Omental fat pad (tissue), 3 donors: ENCODE measurements at regions not wholly inside any gene's neighbourhood (a gene's known extent, or its start where the extent isn't known, plus 50 kb on each side); places are given as distances from the start of the nearest gene placed in this dataset.

Experiments used
- ATAC-seq: fragments of 150-250 bp; one replicate; pipeline ENCODE4 v1.9.1; 2016; ENCODE audit warnings: mild to moderate bottlenecking, moderate library complexity; ENCODE audit not compliant: low FRiP score
- DNase-seq: peaks from one replicate; pipeline ENCODE4 v3.0.0-alpha.2; 2019; ENCODE audit warnings: low spot score
- TF ChIP-seq, protein P1 (sequence below), 3 donors: fragments of 450-650 bp; IDR thresholded peaks; one replicate each; pipeline ENCODE4 v1.5.1; 2016 to 2017; ENCODE audit warnings: antibody characterized with exemption in 3 of 3, mild to moderate bottlenecking in 3 of 3, moderate library complexity in 2 of 3

DNA sequence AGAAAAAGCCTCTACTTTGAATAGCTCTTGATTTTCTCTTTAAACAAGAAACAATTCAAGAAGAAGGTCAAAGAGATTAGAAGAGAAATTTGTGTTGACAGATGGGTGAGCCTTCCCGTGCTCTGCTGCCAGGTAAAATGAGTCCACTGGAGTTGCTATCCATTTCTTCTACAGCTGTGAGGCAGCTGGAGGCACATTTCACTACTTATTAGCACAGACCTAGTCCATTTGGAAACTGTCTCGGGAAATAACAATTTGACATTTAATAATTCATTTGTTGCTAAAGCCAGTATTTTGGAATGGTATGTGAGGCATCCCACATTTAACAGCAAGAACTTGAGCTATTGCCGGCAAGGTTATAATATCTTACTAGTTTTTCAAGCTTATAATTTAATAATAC, 396.8 kb upstream of the GRIA3 start:
- ATAC-seq (no peak), DNase-seq (no peak)
- TF ChIP-seq, protein P1, sequence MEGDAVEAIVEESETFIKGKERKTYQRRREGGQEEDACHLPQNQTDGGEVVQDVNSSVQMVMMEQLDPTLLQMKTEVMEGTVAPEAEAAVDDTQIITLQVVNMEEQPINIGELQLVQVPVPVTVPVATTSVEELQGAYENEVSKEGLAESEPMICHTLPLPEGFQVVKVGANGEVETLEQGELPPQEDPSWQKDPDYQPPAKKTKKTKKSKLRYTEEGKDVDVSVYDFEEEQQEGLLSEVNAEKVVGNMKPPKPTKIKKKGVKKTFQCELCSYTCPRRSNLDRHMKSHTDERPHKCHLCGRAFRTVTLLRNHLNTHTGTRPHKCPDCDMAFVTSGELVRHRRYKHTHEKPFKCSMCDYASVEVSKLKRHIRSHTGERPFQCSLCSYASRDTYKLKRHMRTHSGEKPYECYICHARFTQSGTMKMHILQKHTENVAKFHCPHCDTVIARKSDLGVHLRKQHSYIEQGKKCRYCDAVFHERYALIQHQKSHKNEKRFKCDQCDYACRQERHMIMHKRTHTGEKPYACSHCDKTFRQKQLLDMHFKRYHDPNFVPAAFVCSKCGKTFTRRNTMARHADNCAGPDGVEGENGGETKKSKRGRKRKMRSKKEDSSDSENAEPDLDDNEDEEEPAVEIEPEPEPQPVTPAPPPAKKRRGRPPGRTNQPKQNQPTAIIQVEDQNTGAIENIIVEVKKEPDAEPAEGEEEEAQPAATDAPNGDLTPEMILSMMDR (IDR thresholded peaks at IDR 0.05), result no peak

DNA sequence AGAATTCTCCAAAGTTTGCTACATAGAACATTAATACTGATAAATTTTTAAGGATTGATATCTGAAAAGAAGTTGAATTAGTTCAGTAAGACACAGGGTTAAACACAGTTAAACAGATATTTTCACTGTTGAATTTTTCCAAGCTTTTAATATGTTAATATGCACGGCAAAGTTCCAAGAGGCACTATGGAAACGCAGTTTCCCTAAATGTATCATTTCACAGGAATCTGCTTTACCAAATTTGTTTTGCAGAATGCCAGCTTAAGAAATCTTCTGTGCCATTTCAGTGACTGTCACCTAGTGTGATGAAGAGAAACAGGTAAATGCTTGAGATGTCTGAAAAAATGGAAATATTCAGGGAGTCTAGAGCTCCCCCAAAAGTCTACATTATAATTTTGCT, 395.9 kb upstream of the GRIA3 start:
- TF ChIP-seq, protein P1 (IDR thresholded peaks at IDR 0.05), result no peak
- ATAC-seq (no peak), DNase-seq (no peak)

DNA sequence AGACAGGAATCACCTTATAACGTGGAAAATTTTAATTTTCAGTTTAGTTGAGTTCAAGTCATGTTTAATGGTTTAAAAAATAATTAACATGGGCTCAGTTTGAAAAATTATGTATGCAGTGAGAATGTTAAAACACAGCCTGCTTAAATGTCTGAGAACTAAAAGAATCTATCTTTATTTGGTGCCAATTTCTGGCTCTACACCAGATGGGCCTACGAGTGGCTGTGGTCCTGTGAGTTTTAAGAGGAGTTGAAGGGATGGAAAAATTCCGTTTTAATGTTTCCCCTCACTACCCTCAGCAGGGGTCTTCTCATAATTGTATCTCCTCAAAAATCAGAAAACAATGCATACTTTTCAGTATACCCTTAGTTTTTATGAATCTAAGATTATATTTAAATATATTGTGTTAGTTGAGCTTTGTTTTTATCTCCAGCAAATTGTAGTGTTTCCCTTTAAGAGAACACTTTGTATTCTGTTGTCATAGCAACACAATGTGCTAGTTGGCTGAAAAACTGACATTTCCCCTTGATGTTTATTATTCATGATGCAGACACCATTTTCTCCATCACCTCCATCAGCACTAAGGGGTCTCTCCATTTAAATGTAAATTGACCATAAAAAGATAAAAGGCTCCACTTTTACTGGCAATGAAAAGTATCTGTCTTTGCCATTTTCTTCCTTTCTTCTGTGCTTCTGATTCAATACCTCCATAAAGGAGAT, 393.5 kb upstream of the GRIA3 start:
- TF ChIP-seq, protein P1 (IDR thresholded peaks at IDR 0.05), result no peak
- no peak for ATAC-seq

DNA sequence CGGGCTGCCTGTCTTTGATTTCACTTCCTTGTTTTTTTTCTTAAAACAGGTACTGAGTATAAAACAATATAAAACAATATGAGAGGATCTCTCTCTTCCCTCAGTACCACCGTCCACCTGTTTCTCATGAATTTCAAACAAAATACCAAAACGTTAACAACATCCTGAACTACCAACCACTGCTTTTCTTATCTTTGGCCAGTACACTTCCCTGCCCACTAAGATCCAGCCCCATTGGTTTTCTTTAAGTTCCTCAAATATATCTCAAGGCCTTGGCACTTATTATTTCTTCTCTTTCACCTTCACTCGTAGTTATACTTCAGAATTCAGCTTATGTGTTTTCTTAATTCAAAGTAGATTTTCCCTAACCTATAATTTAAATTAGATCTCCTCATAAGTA, 370.2 kb upstream of the GRIA3 start:
- TF ChIP-seq, protein P1 (IDR thresholded peaks at IDR 0.05), result no peak
- no peak for ATAC-seq
- DNase-seq, result no peak

More for the DNA sequence above, 393.5 kb upstream of the GRIA3 start:
- DNase-seq, result no peak

DNA sequence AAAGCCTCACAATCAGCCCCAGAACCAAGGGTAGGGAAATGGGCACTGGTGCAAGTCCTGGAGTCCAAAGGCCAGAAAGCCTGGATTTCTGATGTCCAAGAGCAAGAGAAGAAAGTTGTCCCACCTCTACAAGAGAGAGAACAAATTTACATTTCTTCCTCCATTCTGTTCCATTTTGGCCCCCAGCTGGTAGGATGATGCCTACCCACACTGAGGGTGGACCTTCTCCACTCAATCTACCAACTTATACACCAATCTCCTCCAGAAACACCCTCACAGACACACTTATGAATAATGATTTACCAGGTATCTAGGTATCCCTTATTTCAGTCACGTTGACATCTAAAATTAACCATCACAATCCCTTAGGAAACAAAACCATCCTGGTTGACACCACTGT, 367.8 kb upstream of the GRIA3 start:
- TF ChIP-seq, protein P1 (IDR thresholded peaks at IDR 0.05), result no peak
- ATAC-seq (no peak), DNase-seq (no peak)

DNA sequence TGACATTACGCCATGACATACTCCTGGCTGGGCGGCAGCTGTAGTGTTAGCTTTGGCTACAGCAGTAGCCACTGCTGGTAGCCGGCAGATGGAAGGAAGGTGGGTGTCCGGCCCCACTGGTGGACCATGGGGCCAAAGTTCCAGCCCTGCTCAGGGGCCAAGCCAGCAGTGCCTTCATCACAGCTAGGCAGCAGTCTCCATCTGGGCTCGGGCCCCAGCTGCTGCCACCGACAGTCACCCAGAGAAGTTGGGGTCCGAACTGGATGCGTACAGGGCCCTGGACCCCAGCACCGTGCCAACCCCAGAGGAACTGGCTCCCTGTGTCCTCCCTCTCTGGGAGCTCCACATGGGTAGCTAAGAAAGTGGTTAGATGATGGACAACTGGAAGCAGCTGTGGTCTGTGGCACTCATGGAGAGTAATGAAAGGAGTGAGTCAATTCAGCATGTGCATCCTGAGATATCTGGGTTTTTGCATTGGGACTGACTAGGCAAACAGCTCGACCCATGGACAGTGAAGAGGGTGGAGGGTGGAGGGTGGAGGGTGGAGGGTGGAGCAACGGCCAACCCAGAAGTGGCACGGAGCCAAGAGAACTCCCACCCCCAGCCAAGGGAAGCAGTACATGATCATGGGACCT, 366.6 kb upstream of the GRIA3 start:
- ATAC-seq (no peak), DNase-seq (no peak)
- TF ChIP-seq, protein P1 (IDR thresholded peaks at IDR 0.05), result no peak

DNA sequence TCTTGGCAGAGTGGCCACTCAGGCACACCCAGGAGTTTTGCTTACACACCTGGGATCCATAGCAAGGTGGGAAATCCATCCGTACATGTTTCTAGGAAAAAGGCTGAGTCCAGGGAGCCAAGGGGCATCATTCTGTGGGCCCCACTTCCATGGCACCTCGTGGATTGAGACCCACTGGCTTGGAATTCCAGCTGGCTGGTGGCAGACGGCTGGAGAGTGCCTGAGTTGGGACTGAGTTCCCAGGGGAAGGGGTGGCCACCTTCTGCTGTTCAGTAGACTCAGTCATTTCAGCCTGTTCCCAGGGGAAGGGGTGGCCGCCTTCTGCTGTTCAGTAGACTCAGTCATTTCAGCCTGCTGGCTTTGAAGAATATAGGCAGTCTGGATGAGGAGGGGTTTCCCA, 366.0 kb upstream of the GRIA3 start:
- DNase-seq (no peak), ATAC-seq (no peak)
- TF ChIP-seq, protein P1 (IDR thresholded peaks at IDR 0.05), result no peak
